AG20443 (cell line): ENCODE measurements at regions not wholly inside any gene's neighbourhood (a gene's known extent, or its start where the extent isn't known, plus 50 kb on each side); places are given as distances from the start of the nearest gene placed in this dataset.

Source experiments
- DNase-seq: peaks from one replicate; pipeline ENCODE4 v3.0.0; 2012; ENCODE audit warnings: low spot score, mixed read lengths

DNA sequence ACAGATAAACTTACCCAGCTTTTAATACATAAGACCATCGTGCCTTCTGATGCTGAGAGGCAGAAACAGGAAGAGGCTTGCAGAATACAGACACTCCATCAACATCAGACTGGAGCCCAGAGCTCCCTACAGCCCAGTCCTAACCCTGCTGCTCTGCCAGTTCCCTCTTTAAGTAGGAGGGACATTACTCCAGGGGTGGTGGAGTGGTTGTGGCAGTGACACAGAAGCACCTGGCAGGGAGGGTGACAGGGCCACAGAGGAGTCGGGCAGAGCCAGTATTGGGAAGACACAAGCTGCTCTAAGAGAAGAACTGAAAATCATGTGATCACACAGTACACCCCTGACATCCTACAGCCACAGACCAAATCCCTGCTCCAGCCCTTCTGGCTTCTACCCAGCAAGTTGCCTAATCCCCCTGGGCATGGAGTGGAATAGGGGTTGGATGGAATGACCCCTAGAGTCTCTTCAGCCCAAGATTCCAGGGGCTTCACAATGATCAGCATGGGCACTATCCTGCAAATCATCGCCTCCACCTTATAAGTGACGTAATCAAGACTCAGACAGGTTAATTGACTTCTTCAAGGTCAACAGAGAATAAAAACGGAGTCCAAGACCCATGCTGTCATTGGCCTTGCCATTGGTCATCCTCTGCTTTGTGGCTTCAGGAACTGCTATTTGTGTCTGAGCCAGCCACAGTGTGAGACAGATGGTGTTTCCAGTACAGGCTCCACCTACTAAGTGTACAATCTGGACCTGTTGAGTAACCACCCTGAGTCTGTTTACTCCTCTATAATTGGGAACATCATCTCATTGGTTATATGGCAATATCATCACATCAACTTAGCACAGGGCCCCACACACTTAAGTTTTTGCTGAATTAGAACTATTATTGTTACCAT, 61.1 kb upstream of the ZMIZ1 start:
- DNase-seq: peak; percentile 62

DNA sequence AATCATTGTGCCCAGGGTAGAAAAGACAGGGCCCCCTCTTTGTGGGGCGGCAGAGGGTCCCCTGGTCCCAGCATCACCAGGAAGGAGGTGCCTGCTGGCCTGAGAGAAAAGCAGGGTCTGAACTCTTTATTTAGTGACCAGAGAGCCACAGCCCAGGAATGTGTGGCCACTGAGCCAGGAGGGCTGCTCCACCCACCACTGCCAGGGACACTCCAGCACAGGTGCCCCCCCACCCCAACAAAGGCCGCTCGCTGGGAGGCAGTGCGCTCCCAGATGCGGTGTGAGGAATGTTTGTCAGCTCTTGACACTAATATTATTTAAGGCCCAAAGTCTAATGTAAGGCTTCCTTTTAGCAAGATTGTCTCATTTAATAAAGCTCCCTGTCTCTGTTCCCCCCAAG, 59.6 kb upstream of the ZMIZ1 start:
- no peak for DNase-seq

GRCh38 chr10:79012567-79012966, 56.2 kb upstream of the ZMIZ1 start:
- no peak for DNase-seq

DNA sequence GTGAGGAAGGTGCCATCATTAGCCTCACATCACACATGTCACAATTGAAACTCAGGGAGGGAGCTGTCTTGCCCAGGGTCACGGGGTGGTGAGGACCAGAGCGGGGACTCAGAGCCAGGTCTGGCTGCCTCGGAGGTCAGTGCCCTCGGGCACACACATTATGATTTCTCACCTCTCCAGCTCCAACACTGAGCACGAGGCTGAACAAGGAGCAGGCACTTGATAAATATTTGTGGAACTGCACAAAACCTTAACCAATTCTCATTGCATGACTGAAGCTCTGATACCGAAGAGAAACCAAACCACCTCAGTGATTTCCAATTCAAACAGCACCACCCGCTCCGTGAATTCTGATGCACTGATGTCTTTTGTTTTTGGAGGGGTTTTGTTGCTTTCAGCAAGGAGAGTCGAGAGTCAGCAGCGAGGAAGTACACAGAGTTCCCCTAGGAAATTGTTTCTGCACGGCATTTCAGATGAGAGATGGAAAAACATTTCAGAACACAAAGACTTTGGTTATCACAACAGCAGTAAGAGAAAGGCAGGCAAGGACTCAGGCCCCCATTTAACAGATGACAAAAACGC, 55.3 kb upstream of the ZMIZ1 start:
- no peak for DNase-seq

DNA sequence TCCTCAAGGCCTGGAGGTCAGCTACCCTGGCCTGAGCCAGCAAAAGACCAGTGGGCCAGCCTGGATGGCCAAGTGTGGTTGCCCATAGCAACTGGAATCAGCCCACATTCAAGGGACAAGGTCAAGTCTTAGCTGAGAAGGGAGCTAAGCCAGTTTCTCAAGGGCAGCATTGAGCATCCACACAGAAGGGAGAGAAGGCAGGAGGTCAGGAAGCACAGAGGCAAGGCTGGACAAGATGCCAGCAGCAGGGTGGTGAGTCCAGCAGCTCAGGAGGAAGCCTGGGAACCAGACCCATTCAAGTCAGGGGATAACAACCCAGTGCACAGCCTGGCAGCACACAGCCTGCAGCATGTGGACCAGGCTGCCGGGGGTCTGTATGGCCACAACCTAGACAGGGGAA, 54.0 kb upstream of the ZMIZ1 start:
- no peak for DNase-seq

DNA sequence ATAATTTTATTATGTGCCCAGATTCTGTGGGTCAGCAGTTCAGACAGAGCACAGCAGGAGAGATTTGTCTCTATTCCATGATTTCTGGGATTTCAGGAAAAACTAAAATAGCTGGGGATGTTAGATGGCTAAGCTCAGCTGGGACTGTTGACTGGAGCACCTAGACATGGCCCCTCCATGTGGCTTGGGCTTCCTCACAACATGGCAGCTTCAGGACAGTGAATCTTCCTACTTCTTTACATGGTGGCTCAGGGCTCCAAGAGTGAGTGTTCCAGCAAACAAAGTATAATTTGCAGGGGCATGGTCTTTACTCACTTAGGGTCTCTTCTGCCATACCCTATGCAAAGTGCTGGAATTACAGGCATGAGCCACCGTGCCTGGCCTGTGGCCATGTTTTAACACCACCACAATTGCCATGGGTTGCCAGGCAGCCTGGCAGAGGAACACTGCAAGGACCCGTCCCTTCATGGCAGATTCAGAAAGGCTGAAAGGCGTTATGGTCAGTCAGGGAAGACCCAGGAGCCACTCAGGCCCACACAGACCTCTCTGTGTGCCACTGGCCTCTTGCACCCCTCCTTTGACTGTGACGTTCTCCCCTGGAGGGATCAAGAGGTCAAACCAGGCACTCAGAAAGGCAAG, 50.8 kb upstream of the ZMIZ1 start:
- DNase-seq: no peak

GRCh38 chr10:79018521-79019011, 50.2 kb upstream of the ZMIZ1 start:
- DNase-seq: no peak
